HG03066 (cell line): ENCODE measurements at regions not wholly inside any gene's neighbourhood (a gene's known extent, or its start where the extent isn't known, plus 50 kb on each side); places are given as distances from the start of the nearest gene placed in this dataset.

Source experiments
- ATAC-seq: cut with Tn5 transposase; IDR thresholded peaks from one replicate; pipeline ENCODE4 v1.9.1; 2021; ENCODE audit warnings: low read depth; ENCODE audit not compliant: unreplicated experiment

- no peak for ATAC-seq
These were observed 61.0 kb upstream of the ZDHHC17 start for GRCh38 chr12:76702946-76703345.

- no peak for ATAC-seq
These were observed 59.2 kb upstream of the ZDHHC17 start for GRCh38 chr12:76704693-76705092.

GRCh38 chr12:76706101-76706500 lies 57.8 kb upstream of the ZDHHC17 start:
- ATAC-seq, result no peak

GRCh38 chr12:76706761-76707160 lies 57.2 kb upstream of the ZDHHC17 start:
- ATAC-seq, result no peak

GRCh38 chr12:76707772-76708171 lies 56.1 kb upstream of the ZDHHC17 start:
- ATAC-seq, result no peak

GRCh38 chr12:76708296-76708695 lies 55.6 kb upstream of the ZDHHC17 start:
- no peak for ATAC-seq

GRCh38 chr12:76711241-76711640 lies 52.7 kb upstream of the ZDHHC17 start:
- no peak for ATAC-seq

GRCh38 chr12:76713130-76713529 lies 50.8 kb upstream of the ZDHHC17 start:
- ATAC-seq, result no peak

- no peak for ATAC-seq
These were observed 49.9 kb upstream of the ZDHHC17 start for GRCh38 chr12:76713986-76714385.
